SK-N-SH (cell line): ENCODE measurements at regions not wholly inside any gene's neighbourhood (a gene's known extent, or its start where the extent isn't known, plus 50 kb on each side); places are given as distances from the start of the nearest gene placed in this dataset.

Experiments
- EZH2phosphoT487 ChIP-seq: fragments of 200-600 bp; sonication (generic); IDR thresholded peaks from 2 replicates; pipeline ENCODE4 v1.6.1; 2017; ENCODE audit warnings: low read depth, mixed run types, mild to moderate bottlenecking, antibody characterized with exemption, moderate library complexity, borderline replicate concordance
- MXI1 ChIP-seq: IDR thresholded peaks from 2 replicates; pipeline ENCODE4 v1.6.1; 2012; ENCODE audit warnings: mild to moderate bottlenecking, low read depth, low read length, improper control_type of control experiment
- POLR2AphosphoS5 ChIP-seq: IDR thresholded peaks from 2 replicates; pipeline ENCODE4 v1.6.1; 2012; ENCODE audit warnings: low read depth, low read length
- SIN3A ChIP-seq: IDR thresholded peaks from 2 replicates; pipeline ENCODE4 v1.6.1; 2012; ENCODE audit warnings: low read depth, mild to moderate bottlenecking, low read length, moderate library complexity, borderline replicate concordance
- TAF1 ChIP-seq: IDR thresholded peaks from 2 replicates; pipeline ENCODE4 v1.6.1; 2012; ENCODE audit warnings: low read depth, mild to moderate bottlenecking, low read length, moderate library complexity, borderline replicate concordance
- YY1 ChIP-seq: IDR thresholded peaks from 2 replicates; pipeline ENCODE4 v1.4.0; 2012; ENCODE audit warnings: low read depth, mild to moderate bottlenecking
- TF ChIP-seq, protein P1 (sequence below): IDR thresholded peaks from 2 replicates; pipeline ENCODE4 v1.4.0; 2012; ENCODE audit warnings: low read depth
- TF ChIP-seq, protein P2 (sequence below): fragments of 200-600 bp; sonication (generic); IDR thresholded peaks from 2 replicates; pipeline ENCODE4 v1.6.1; 2017; ENCODE audit warnings: antibody characterized with exemption, mild to moderate bottlenecking, moderate library complexity
- TF ChIP-seq, protein P3 (sequence below): fragments of 150-350 bp; IDR thresholded peaks from 2 replicates; pipeline ENCODE4 v1.6.1; 2016; ENCODE audit warnings: mild to moderate bottlenecking, low read depth, low read length
- TF ChIP-seq, protein P4 (sequence below): IDR thresholded peaks from 2 replicates; pipeline ENCODE4 v1.4.0; 2012; ENCODE audit warnings: low read depth, borderline replicate concordance
- TF ChIP-seq, protein P5 (sequence below): IDR thresholded peaks from 2 replicates; pipeline ENCODE4 v1.4.0; 2012; ENCODE audit warnings: low read depth, borderline replicate concordance

DNA sequence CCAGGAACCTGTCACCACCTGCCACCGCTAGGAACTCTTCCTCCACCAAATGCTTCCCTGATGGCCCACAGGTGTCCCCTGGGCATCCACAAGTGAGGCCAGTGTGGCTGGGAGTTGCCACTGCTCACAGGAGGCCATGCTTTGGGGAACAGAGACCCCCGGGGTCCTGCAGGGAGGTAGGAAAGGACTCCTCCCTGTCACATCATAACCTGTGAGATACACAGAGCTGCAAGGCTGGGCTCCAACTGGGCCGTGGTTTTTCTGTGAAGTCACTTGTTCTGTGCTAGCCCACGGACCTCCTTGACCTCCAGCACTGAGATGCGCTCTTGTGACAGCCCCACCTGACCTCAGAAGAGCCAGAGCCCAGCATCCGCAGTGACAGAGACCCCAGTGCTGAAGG, 311.2 kb downstream of the C16orf95 start:
- TF ChIP-seq POLR2AphosphoS5 (no peak), EZH2phosphoT487 (no peak), TAF1 (no peak), SIN3A (no peak), MXI1 (no peak), YY1 (no peak)
- TF ChIP-seq, protein P1, sequence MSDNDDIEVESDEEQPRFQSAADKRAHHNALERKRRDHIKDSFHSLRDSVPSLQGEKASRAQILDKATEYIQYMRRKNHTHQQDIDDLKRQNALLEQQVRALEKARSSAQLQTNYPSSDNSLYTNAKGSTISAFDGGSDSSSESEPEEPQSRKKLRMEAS = no peak
- TF ChIP-seq, protein P2, sequence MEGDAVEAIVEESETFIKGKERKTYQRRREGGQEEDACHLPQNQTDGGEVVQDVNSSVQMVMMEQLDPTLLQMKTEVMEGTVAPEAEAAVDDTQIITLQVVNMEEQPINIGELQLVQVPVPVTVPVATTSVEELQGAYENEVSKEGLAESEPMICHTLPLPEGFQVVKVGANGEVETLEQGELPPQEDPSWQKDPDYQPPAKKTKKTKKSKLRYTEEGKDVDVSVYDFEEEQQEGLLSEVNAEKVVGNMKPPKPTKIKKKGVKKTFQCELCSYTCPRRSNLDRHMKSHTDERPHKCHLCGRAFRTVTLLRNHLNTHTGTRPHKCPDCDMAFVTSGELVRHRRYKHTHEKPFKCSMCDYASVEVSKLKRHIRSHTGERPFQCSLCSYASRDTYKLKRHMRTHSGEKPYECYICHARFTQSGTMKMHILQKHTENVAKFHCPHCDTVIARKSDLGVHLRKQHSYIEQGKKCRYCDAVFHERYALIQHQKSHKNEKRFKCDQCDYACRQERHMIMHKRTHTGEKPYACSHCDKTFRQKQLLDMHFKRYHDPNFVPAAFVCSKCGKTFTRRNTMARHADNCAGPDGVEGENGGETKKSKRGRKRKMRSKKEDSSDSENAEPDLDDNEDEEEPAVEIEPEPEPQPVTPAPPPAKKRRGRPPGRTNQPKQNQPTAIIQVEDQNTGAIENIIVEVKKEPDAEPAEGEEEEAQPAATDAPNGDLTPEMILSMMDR = no peak
- TF ChIP-seq, protein P3, sequence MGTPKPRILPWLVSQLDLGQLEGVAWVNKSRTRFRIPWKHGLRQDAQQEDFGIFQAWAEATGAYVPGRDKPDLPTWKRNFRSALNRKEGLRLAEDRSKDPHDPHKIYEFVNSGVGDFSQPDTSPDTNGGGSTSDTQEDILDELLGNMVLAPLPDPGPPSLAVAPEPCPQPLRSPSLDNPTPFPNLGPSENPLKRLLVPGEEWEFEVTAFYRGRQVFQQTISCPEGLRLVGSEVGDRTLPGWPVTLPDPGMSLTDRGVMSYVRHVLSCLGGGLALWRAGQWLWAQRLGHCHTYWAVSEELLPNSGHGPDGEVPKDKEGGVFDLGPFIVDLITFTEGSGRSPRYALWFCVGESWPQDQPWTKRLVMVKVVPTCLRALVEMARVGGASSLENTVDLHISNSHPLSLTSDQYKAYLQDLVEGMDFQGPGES = no peak
- TF ChIP-seq, protein P4, sequence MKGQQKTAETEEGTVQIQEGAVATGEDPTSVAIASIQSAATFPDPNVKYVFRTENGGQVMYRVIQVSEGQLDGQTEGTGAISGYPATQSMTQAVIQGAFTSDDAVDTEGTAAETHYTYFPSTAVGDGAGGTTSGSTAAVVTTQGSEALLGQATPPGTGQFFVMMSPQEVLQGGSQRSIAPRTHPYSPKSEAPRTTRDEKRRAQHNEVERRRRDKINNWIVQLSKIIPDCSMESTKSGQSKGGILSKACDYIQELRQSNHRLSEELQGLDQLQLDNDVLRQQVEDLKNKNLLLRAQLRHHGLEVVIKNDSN = no peak
- TF ChIP-seq, protein P5, sequence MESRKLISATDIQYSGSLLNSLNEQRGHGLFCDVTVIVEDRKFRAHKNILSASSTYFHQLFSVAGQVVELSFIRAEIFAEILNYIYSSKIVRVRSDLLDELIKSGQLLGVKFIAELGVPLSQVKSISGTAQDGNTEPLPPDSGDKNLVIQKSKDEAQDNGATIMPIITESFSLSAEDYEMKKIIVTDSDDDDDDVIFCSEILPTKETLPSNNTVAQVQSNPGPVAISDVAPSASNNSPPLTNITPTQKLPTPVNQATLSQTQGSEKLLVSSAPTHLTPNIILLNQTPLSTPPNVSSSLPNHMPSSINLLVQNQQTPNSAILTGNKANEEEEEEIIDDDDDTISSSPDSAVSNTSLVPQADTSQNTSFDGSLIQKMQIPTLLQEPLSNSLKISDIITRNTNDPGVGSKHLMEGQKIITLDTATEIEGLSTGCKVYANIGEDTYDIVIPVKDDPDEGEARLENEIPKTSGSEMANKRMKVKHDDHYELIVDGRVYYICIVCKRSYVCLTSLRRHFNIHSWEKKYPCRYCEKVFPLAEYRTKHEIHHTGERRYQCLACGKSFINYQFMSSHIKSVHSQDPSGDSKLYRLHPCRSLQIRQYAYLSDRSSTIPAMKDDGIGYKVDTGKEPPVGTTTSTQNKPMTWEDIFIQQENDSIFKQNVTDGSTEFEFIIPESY = no peak
